ENCODE measurements at regions not wholly inside any gene's neighbourhood (a gene's known extent, or its start where the extent isn't known, plus 50 kb on each side); places are given as distances from the start of the nearest gene placed in this dataset.

- no peak overlapping the region for H3K4me3 ChIP-seq
- no peaks in the 10 kb centered on the region for H3K9me3 ChIP-seq
- ATAC-seq (no peak), DNase-seq (no peak)
- no peak overlapping the region for H3K27ac ChIP-seq
- intact Hi-C loops (cut with DNase I): no loop called here
- H3K36me3 ChIP-seq: no peaks in the 10 kb centered on the region
- TF ChIP-seq, protein P1, sequence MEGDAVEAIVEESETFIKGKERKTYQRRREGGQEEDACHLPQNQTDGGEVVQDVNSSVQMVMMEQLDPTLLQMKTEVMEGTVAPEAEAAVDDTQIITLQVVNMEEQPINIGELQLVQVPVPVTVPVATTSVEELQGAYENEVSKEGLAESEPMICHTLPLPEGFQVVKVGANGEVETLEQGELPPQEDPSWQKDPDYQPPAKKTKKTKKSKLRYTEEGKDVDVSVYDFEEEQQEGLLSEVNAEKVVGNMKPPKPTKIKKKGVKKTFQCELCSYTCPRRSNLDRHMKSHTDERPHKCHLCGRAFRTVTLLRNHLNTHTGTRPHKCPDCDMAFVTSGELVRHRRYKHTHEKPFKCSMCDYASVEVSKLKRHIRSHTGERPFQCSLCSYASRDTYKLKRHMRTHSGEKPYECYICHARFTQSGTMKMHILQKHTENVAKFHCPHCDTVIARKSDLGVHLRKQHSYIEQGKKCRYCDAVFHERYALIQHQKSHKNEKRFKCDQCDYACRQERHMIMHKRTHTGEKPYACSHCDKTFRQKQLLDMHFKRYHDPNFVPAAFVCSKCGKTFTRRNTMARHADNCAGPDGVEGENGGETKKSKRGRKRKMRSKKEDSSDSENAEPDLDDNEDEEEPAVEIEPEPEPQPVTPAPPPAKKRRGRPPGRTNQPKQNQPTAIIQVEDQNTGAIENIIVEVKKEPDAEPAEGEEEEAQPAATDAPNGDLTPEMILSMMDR (IDR thresholded peaks at IDR 0.05): no peak
- no peaks in the 10 kb centered on the region for H3K4me1 ChIP-seq
- no peaks in the 10 kb centered on the region for H3K27me3 ChIP-seq
These were observed 360.8 kb downstream of the GRB14 start for GRCh38 chr2:164260506-164260905.

GRCh38 chr2:164257742-164258141 is 363.5 kb downstream of the GRB14 start:
- no peaks in the 10 kb centered on the region for H3K9me3 ChIP-seq
- TF ChIP-seq, protein P1 (IDR thresholded peaks at IDR 0.05): no peak
- no peak overlapping the region for H3K27ac ChIP-seq
- H3K4me1 ChIP-seq: no peaks in the 10 kb centered on the region
- H3K36me3 ChIP-seq: no peaks in the 10 kb centered on the region
- DNase-seq: no peak
- H3K4me3 ChIP-seq: no peak overlapping the region
- ATAC-seq: no peak
- intact Hi-C loops (cut with DNase I): no loop called here
- H3K27me3 ChIP-seq: no peaks in the 10 kb centered on the region

DNA sequence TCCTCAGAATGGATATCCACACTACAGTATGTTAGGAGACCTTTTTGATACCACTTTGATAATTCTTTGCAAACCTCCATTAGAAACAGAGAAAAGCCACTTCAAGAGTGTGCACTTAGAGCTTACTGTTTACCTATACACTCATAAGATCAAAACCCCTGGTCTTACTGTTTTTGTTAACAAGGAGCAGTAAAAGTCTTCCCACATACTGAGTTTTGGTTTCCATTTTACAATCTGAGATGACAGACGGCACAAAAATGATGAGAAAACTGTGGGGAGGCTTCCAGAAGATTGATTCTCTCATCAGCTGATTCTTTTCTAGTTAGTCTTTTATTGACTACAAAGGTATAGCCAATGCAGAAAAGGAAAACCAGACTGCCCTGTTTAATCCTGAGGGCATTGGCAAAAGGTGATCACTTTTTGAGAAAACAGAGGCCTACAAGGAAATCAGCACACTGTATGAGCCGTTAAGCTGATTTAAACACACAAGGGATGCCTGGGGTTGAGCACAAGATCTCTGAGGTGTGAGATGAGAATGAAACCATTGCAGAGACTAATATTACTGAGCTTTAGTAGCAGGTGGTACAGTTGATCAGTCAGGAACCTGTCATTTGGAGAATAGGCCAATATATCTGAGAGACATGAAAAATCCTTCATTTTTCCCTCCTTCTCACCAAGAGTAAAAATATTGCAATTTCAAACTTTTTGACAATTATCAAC is 368.6 kb downstream of the GRB14 start:
- DNase-seq (no peak), ATAC-seq (no peak)
- intact Hi-C loops (cut with DNase I): no loop called here
- TF ChIP-seq, protein P1 (IDR thresholded peaks at IDR 0.05): no peak
- Histone ChIP-seq H3K9me3 (no peaks in the 10 kb centered on the region), H3K4me1 (no peaks in the 10 kb centered on the region), H3K4me3 (no peak overlapping the region), H3K27ac (no peak overlapping the region), H3K36me3 (no peaks in the 10 kb centered on the region), H3K27me3 (no peaks in the 10 kb centered on the region)

DNA sequence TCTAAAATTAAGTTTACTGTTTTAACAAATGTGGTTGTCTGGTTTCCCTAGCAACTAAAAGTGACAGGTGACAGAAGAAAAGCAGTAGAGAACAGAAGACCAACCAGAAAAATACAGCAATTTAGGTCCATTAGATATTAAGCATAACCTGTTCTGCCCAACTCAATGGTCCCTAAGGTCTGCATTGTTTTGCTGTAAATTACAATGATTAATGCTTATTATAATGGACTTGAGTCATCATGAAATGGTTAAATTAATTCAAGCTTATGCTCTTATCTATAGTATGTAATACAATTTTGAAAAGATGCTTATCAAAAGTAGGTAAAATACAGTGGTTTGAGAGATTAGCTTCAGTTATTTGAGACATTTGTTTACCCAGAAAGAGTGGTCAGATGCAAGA is 378.0 kb downstream of the GRB14 start:
- no peaks in the 10 kb centered on the region for H3K27me3 ChIP-seq
- no peak overlapping the region for H3K4me3 ChIP-seq
- H3K27ac ChIP-seq: no peak overlapping the region
- DNase-seq (no peak), ATAC-seq (no peak)
- intact Hi-C loops (cut with DNase I): no loop called here
- peaks cover 0 to 8% of the 10 kb centered on the region in 2 donors for H3K9me3 ChIP-seq
- no peaks in the 10 kb centered on the region for H3K36me3 ChIP-seq
- TF ChIP-seq, protein P1 (IDR thresholded peaks at IDR 0.05): no peak
- no peaks in the 10 kb centered on the region for H3K4me1 ChIP-seq

GRCh38 chr2:164242409-164242808 is 378.9 kb downstream of the GRB14 start:
- Histone ChIP-seq H3K9me3 (peaks cover 0 to 8% of the 10 kb centered on the region in 2 donors), H3K36me3 (no peaks in the 10 kb centered on the region), H3K27me3 (no peaks in the 10 kb centered on the region), H3K27ac (no peak overlapping the region), H3K4me3 (no peak overlapping the region), H3K4me1 (no peaks in the 10 kb centered on the region)
- no peak for DNase-seq
- intact Hi-C loops (cut with DNase I): no loop called here
- ATAC-seq: no peak
- TF ChIP-seq, protein P1 (IDR thresholded peaks at IDR 0.05): no peak

All from left lung (tissue), 4 donors.